ENCODE measurements at regions not wholly inside any gene's neighbourhood (a gene's known extent, or its start where the extent isn't known, plus 50 kb on each side); places are given as distances from the start of the nearest gene placed in this dataset.

- DNase-seq (no peak), ATAC-seq (no peak)
- Mint-ChIP-seq H3K27ac (no peak overlapping the region), H3K4me1 (no peaks in the 10 kb centered on the region), H3K36me3 (no peaks in the 10 kb centered on the region), H3K4me3 (no peak overlapping the region), H3K27me3 (peaks cover 0 to 10% (median 0%) of the 10 kb centered on the region in 5 donors), H3K9me3 (peaks cover 0 to 25% (median 2%) of the 10 kb centered on the region in 9 donors)
- POLR2A ChIA-PET: no interaction called here
Observed at GRCh38 chr18:52190631-52191030, 149.4 kb upstream of the DCC start.

DNA sequence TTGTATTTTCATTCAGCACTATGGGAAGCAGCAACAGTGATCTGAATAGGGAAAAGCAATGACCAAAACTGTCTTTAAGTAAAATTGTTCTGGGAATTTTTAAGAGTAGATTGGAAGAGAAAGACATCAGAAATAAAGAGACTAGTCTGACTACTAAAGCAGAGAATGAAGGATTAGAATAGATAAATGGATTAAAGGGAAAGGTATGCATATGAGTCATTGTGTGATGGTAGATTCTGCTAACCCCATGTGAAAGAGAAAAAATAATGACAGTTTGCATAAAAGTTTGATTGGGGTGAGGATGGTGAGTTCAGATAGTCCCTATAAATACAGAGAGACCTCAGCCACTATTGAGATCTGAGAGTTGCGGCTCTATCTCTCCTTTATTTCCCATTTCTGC is 139.6 kb upstream of the DCC start:
- peaks cover 0 to 9% (median 0%) of the 10 kb centered on the region in 5 donors for H3K27me3 Mint-ChIP-seq
- DNase-seq (no peak), ATAC-seq (no peak)
- no peak overlapping the region for H3K27ac Mint-ChIP-seq
- H3K36me3 Mint-ChIP-seq: no peaks in the 10 kb centered on the region
- H3K9me3 Mint-ChIP-seq: peaks cover 0 to 16% (median 4%) of the 10 kb centered on the region in 9 donors
- POLR2A ChIA-PET: no interaction called here
- H3K4me3 Mint-ChIP-seq: no peak overlapping the region
- H3K4me1 Mint-ChIP-seq: no peaks in the 10 kb centered on the region

DNA sequence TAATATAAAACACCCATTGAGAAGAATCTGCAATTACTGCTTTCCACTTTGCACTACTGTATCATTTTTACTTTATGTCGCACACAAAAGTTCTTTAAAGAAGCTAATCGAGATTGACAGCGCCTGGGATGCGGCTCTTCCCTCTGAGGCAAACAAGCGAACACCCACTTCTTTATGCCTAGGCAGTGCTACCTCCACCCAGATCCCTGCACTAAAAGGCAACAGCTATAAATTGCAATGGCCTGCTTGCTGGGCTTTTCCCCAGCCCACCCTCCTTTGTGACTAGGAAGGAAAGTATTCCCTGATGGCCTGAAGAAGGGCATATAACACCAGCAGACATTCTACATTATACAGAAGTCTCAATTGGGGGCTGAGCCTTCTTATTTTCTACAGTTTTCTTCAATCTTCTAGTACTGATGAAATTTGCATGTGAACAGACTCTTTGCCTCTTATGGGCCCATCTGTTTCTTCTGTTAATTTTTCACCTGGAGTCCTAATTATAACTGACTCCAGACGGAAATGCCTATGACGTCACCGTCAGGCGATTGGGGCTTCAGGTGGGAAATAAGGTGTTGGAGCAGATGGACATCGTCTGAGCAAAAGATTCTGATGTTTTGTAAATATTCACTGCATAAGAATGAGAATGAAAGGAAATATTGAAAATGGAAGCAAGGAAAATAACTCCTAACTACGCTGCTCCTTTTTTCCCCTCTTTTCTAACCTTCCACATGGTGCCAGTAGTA is 138.9 kb upstream of the DCC start:
- DNase-seq: no peak
- ATAC-seq: no peak
- Mint-ChIP-seq H3K27ac (no peak overlapping the region), H3K27me3 (peaks cover 0 to 9% (median 0%) of the 10 kb centered on the region in 5 donors), H3K9me3 (peaks cover 0 to 16% (median 4%) of the 10 kb centered on the region in 9 donors), H3K4me1 (no peaks in the 10 kb centered on the region), H3K4me3 (no peak overlapping the region), H3K36me3 (no peaks in the 10 kb centered on the region)
- POLR2A ChIA-PET: no interaction called here

DNA sequence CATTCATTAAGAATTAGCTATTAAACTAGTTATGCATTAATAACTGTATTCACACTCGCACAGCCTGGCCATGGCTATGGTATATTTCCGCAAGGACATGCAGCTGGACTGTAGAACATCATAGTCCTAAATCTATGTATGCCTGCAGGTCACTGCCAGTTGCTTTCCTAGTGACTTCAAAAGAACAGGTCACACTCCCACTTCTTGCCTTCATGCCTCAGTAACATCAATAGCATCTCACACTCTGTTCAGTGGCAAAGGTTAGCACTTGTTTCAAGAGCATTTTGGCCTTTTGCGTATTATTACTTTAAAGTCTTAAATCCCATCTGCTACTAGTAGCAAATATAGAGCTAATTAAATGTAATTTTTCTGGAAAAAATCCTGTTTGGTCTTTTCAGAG is 131.4 kb upstream of the DCC start:
- Mint-ChIP-seq H3K36me3 (no peaks in the 10 kb centered on the region), H3K9me3 (peaks cover 0 to 13% (median 4%) of the 10 kb centered on the region in 9 donors), H3K4me1 (no peaks in the 10 kb centered on the region), H3K4me3 (no peak overlapping the region), H3K27me3 (peaks cover 0 to 6% (median 0%) of the 10 kb centered on the region in 5 donors), H3K27ac (no peak overlapping the region)
- no peak for DNase-seq
- no peak for ATAC-seq
- POLR2A ChIA-PET: no interaction called here

GRCh38 chr18:52216109-52216508 is 123.9 kb upstream of the DCC start:
- no peak for ATAC-seq

DNA sequence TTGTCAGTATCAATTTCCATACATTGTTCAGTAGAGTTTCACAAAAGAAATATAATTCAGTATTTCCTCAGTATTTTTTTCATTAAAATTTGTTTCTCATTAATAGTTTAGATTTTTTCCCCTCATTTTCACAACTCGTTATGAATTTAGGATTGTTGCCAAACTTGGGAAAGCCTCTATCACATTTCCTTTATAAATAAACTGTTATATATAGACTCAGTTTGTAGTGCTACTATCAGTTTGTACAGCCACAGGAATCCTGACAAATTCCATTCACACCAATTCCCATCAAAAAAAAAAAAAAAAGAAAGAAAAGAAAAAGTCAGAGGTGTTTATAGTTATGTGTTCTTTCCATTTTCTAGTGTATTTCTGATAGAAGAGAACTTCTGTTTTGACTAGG is 123.3 kb upstream of the DCC start:
- H3K27me3 Mint-ChIP-seq: peaks cover 0 to 7% (median 0%) of the 10 kb centered on the region in 5 donors
- no peaks in the 10 kb centered on the region for H3K4me1 Mint-ChIP-seq
- H3K9me3 Mint-ChIP-seq: peaks cover 0 to 9% (median 0%) of the 10 kb centered on the region in 9 donors
- H3K4me3 Mint-ChIP-seq: no peak overlapping the region
- DNase-seq (no peak), ATAC-seq (no peak)
- no peak overlapping the region for H3K27ac Mint-ChIP-seq
- no peaks in the 10 kb centered on the region for H3K36me3 Mint-ChIP-seq
- POLR2A ChIA-PET: no interaction called here

More at GRCh38 chr18:52216109-52216508, 123.9 kb upstream of the DCC start:
- Mint-ChIP-seq H3K27me3 (peaks cover 0 to 8% (median 0%) of the 10 kb centered on the region in 5 donors), H3K27ac (no peak overlapping the region), H3K9me3 (peaks cover 0 to 15% (median 0%) of the 10 kb centered on the region in 9 donors), H3K4me3 (no peak overlapping the region), H3K36me3 (no peaks in the 10 kb centered on the region), H3K4me1 (no peaks in the 10 kb centered on the region)
- no peak for DNase-seq
- POLR2A ChIA-PET: no interaction called here

GRCh38 chr18:52219102-52219501 is 120.9 kb upstream of the DCC start:
- no peaks in the 10 kb centered on the region for H3K36me3 Mint-ChIP-seq
- peaks cover 0 to 7% (median 0%) of the 10 kb centered on the region in 5 donors for H3K27me3 Mint-ChIP-seq
- no peak for ATAC-seq
- DNase-seq: no peak
- no peak overlapping the region for H3K27ac Mint-ChIP-seq
- H3K4me1 Mint-ChIP-seq: no peaks in the 10 kb centered on the region
- POLR2A ChIA-PET: no interaction called here
- no peak overlapping the region for H3K4me3 Mint-ChIP-seq
- peaks cover 0 to 9% (median 0%) of the 10 kb centered on the region in 9 donors for H3K9me3 Mint-ChIP-seq

DNA sequence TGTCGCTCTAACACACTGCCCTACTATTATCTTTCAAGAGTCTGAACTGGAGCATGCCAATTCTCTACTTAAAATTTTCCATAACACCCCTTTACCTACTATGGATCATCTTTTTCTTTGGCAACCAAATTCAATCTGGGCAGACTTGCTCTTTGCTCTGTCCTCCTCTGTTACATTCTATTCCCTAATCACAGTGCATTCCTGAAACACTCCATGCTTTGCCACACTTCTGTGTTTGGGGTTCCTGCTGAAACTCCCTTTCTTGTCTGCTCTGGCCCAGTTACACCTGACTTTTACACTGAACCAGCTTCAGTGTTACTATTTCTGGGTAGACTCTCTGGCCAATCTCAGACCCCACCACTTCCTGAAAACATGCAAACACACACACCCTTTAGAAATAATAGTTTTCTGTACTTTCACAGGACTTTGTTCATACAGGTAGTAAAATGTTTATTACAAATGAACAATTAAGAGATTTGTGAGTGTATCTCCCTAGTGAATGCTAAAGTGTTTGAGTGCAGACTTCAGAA is 119.9 kb upstream of the DCC start:
- no peak for DNase-seq
- H3K4me3 Mint-ChIP-seq: no peak overlapping the region
- H3K4me1 Mint-ChIP-seq: no peaks in the 10 kb centered on the region
- ATAC-seq: no peak
- H3K27me3 Mint-ChIP-seq: peaks cover 0 to 7% (median 0%) of the 10 kb centered on the region in 5 donors
- H3K9me3 Mint-ChIP-seq: peaks cover 0 to 9% (median 0%) of the 10 kb centered on the region in 9 donors
- POLR2A ChIA-PET: no interaction called here
- H3K36me3 Mint-ChIP-seq: no peaks in the 10 kb centered on the region
- H3K27ac Mint-ChIP-seq: no peak overlapping the region

GRCh38 chr18:52222211-52222610 is 117.8 kb upstream of the DCC start:
- Mint-ChIP-seq H3K4me1 (no peaks in the 10 kb centered on the region), H3K27me3 (peaks cover 0 to 7% (median 0%) of the 10 kb centered on the region in 5 donors), H3K9me3 (peaks cover 0 to 9% (median 0%) of the 10 kb centered on the region in 9 donors), H3K36me3 (no peaks in the 10 kb centered on the region), H3K4me3 (no peak overlapping the region), H3K27ac (no peak overlapping the region)
- no peak for ATAC-seq
- POLR2A ChIA-PET: no interaction called here
- DNase-seq: no peak

GRCh38 chr18:52227536-52227935 is 112.5 kb upstream of the DCC start:
- peaks cover 0 to 5% (median 0%) of the 10 kb centered on the region in 9 donors for H3K9me3 Mint-ChIP-seq

DNA sequence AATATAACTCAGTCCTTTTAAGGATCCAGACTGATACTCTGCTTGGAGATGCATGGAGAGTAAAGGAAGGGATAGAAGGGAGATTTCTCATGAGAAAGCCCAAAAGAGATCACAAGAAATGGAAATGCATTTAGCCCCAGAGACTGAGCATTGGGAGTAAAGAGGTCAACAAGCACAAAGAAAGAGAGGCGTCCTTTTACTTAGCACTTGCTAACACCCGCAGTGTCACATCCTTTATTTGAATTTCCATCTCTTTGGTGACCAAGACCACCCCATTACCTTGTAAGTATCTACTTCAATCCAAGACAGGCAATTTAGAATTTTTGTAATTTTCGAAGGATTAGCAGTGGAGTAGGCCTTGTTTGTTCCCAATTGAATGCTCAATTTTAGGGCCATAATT is 111.8 kb upstream of the DCC start:
- Mint-ChIP-seq H3K27ac (no peak overlapping the region), H3K27me3 (peaks cover 0 to 2% (median 1%) of the 10 kb centered on the region in 5 donors), H3K4me3 (no peak overlapping the region), H3K9me3 (peaks cover 0 to 5% (median 0%) of the 10 kb centered on the region in 9 donors), H3K36me3 (no peaks in the 10 kb centered on the region), H3K4me1 (no peaks in the 10 kb centered on the region)
- DNase-seq (no peak), ATAC-seq (no peak)
- POLR2A ChIA-PET: no interaction called here

More at GRCh38 chr18:52227536-52227935, 112.5 kb upstream of the DCC start:
- POLR2A ChIA-PET: no interaction called here
- DNase-seq (no peak), ATAC-seq (no peak)
- Mint-ChIP-seq H3K4me3 (no peak overlapping the region), H3K27me3 (peaks cover 0 to 2% (median 0%) of the 10 kb centered on the region in 5 donors), H3K4me1 (no peaks in the 10 kb centered on the region), H3K36me3 (no peaks in the 10 kb centered on the region), H3K27ac (no peak overlapping the region)

- Mint-ChIP-seq H3K27me3 (peaks cover 0 to 1% (median 0%) of the 10 kb centered on the region in 5 donors), H3K27ac (no peak overlapping the region), H3K36me3 (no peaks in the 10 kb centered on the region), H3K4me3 (no peak overlapping the region), H3K9me3 (peaks cover 0 to 14% (median 2%) of the 10 kb centered on the region in 9 donors), H3K4me1 (no peaks in the 10 kb centered on the region)
- ATAC-seq (no peak), DNase-seq (no peak)
- POLR2A ChIA-PET: no interaction called here
Observed at GRCh38 chr18:52236131-52236530, 103.9 kb upstream of the DCC start.

GRCh38 chr18:52237551-52237950 is 102.4 kb upstream of the DCC start:
- Mint-ChIP-seq H3K4me3 (no peak overlapping the region), H3K9me3 (peaks cover 0 to 14% (median 2%) of the 10 kb centered on the region in 9 donors), H3K4me1 (no peaks in the 10 kb centered on the region), H3K27ac (no peak overlapping the region), H3K36me3 (no peaks in the 10 kb centered on the region), H3K27me3 (peaks cover 0 to 1% (median 0%) of the 10 kb centered on the region in 5 donors)
- POLR2A ChIA-PET: no interaction called here
- no peak for ATAC-seq
- DNase-seq: no peak

Measured in naive thymus-derived CD8-positive, alpha-beta T cell (primary cell).